H1 (cell line): ENCODE measurements at regions not wholly inside any gene's neighbourhood (a gene's known extent, or its start where the extent isn't known, plus 50 kb on each side); places are given as distances from the start of the nearest gene placed in this dataset.
"Not testable (repeated sequence)": the region's sequence is repeated elsewhere in the genome, so short reads cannot be mapped to it uniquely, and the experiment has no call there.

Experiments used
- CTCF ChIA-PET: fragments of 300-600 bp; sonication (Branson Sonifier 250); formaldehyde crosslinking; loops from one replicate; lab custom pipeline; 2021; ENCODE audit not compliant: partially characterized antibody; lab: Charles Lee
- POLR2A ChIA-PET: fragments of 300-600 bp; sonication (Branson Sonifier 250); formaldehyde crosslinking; loops from one replicate; lab custom pipeline; 2021; ENCODE audit warnings: inconsistent platforms; ENCODE audit not compliant: partially characterized antibody; lab: Charles Lee
- DNase-seq, 2 experiments: peaks; one replicate each; pipeline versions ENCODE4 v3.0.0 to v3.0.0-alpha.2; 2010 to 2022; ENCODE audit warnings: low spot score in 2 of 2, low read depth in 1 of 2, mixed read lengths in 1 of 2
- FAIRE-seq: peaks from 2 replicates; lab custom pipeline; 2011; peaks lifted over from hg19 to GRCh38; lab: Jason Lieb, UNC
- H2AFZ ChIP-seq: 2 replicates; pipeline ENCODE4 v1.8.1; 2012; ENCODE audit warnings: low read length, inconsistent platforms
- H2AK5ac ChIP-seq: 2 replicates; pipeline ENCODE4 v1.6.1; 2013; ENCODE audit warnings: low read depth, low read length
- H2BK120ac ChIP-seq: replicated peaks from 2 replicates; pipeline ENCODE3; 2013; ENCODE audit warnings: low read depth, low read length, inconsistent platforms
- H2BK12ac ChIP-seq: 2 replicates; pipeline ENCODE4 v1.6.1; 2013; ENCODE audit warnings: low read depth, low read length
- H2BK15ac ChIP-seq: 2 replicates; pipeline ENCODE4 v1.6.1; 2013; ENCODE audit warnings: low read length
- H2BK20ac ChIP-seq: 2 replicates; pipeline ENCODE4 v1.6.1; 2013; ENCODE audit warnings: low read length
- H2BK5ac ChIP-seq: 2 replicates; pipeline ENCODE4 v1.6.1; 2013; ENCODE audit warnings: low read depth, low read length
- H3K14ac ChIP-seq: 2 replicates; pipeline ENCODE4 v1.6.1; 2013; ENCODE audit warnings: inconsistent platforms; ENCODE audit not compliant: insufficient read length
- H3K18ac ChIP-seq: 2 replicates; pipeline ENCODE4 v1.6.1; 2013; ENCODE audit warnings: low read length; ENCODE audit errors: extremely low read depth
- H3K23ac ChIP-seq: 2 replicates; pipeline ENCODE4 v1.6.1; 2013; ENCODE audit warnings: inconsistent platforms; ENCODE audit not compliant: insufficient read length
- H3K23me2 ChIP-seq: 2 replicates; pipeline ENCODE4 v1.6.1; 2013; ENCODE audit warnings: low read depth, low read length
- H3K27ac ChIP-seq: 2 replicates; pipeline ENCODE4 v1.6.1; 2011; ENCODE audit warnings: low read depth, low read length, inconsistent platforms
- H3K27me3 ChIP-seq, 4 experiments: replicated peaks in 1 of 4; 1 replicate in 1 of 4; 2 replicates in 3 of 4; pipeline versions ENCODE4 v1.6.1 to v1.8.1; 2011 to 2013; ENCODE audit warnings: low read length in 3 of 4, mild to moderate bottlenecking in 3 of 4, inconsistent platforms in 2 of 4, mixed read lengths in 2 of 4, moderate library complexity in 1 of 4; ENCODE audit not compliant: control insufficient read depth in 3 of 4, insufficient read depth in 3 of 4; ENCODE audit errors: extremely low read depth in 1 of 4
- H3K36me3 ChIP-seq, 4 experiments: 2 replicates each; pipeline versions ENCODE4 v1.6.1 to v1.8.1; 2011 to 2013; ENCODE audit warnings: mild to moderate bottlenecking in 4 of 4, low read length in 3 of 4, moderate library complexity in 2 of 4, control low read depth in 1 of 4, inconsistent platforms in 1 of 4; ENCODE audit not compliant: insufficient read depth in 4 of 4, control insufficient read depth in 2 of 4
- H3K4ac ChIP-seq: replicated peaks from 2 replicates; pipeline ENCODE3; 2013; ENCODE audit warnings: low read length, low read depth, mixed read lengths, inconsistent platforms; ENCODE audit not compliant: insufficient read length
- H3K4me1 ChIP-seq, 4 experiments: replicated peaks in 1 of 4; 1 replicate in 1 of 4; 2 replicates in 3 of 4; pipeline versions ENCODE4 v1.6.1 to v1.8.1; 2011 to 2013; ENCODE audit warnings: low read length in 3 of 4, inconsistent platforms in 2 of 4, mixed read lengths in 1 of 4; ENCODE audit not compliant: insufficient read depth in 4 of 4, control insufficient read depth in 3 of 4
- H3K4me2 ChIP-seq, 2 experiments: 2 replicates each; pipeline versions ENCODE4 v1.6.1 to v1.8.1; 2011 to 2013; ENCODE audit warnings: low read depth in 2 of 2, low read length in 2 of 2, control low read depth in 1 of 2, inconsistent platforms in 1 of 2, mild to moderate bottlenecking in 1 of 2; ENCODE audit not compliant: insufficient read depth in 1 of 2
- H3K4me3 ChIP-seq, 4 experiments: fragments of 200-600, 300-600 bp in 1 of 4; sonication (generic), shearing (Covaris generic), sonication (Bioruptor Twin) in 1 of 4; 2 replicates each; pipeline versions ENCODE4 v1.5.1 to v1.8.1; 2011 to 2016; ENCODE audit warnings: low read length in 4 of 4, low read depth in 3 of 4, control low read depth in 2 of 4, inconsistent platforms in 2 of 4, mild to moderate bottlenecking in 2 of 4, mixed read lengths in 1 of 4, moderate library complexity in 1 of 4; ENCODE audit not compliant: insufficient read depth in 2 of 4; ENCODE audit errors: extremely low read depth in 1 of 4
- H3K56ac ChIP-seq: replicated peaks from 2 replicates; pipeline ENCODE3; 2013; ENCODE audit warnings: low read depth, mild to moderate bottlenecking, mixed read lengths, low read length, inconsistent platforms; ENCODE audit not compliant: insufficient read length
- H3K79me1 ChIP-seq: 2 replicates; pipeline ENCODE4 v1.6.1; 2013; ENCODE audit warnings: low read depth, low read length, control low read depth
- H3K79me2 ChIP-seq, 2 experiments: 2 replicates each; pipeline versions ENCODE4 v1.6.1 to v1.8.1; 2012 to 2013; ENCODE audit warnings: low read length in 2 of 2, mild to moderate bottlenecking in 2 of 2, inconsistent platforms in 1 of 2; ENCODE audit not compliant: insufficient read depth in 2 of 2, control insufficient read depth in 1 of 2
- H3K9ac ChIP-seq, 4 experiments: replicated peaks in 1 of 4; 1 replicate in 1 of 4; 2 replicates in 3 of 4; pipeline versions ENCODE4 v1.6.1 to v1.8.1; 2011 to 2013; ENCODE audit warnings: low read depth in 3 of 4, low read length in 3 of 4, control low read depth in 2 of 4, mild to moderate bottlenecking in 2 of 4, moderate library complexity in 2 of 4, inconsistent platforms in 1 of 4; ENCODE audit errors: extremely low read depth in 1 of 4
- H3K9me3 ChIP-seq, 2 experiments: 2 replicates each; pipeline versions ENCODE4 v1.6.1 to v1.8.1; 2012 to 2013; ENCODE audit warnings: mild to moderate bottlenecking in 2 of 2, moderate library complexity in 2 of 2, control low read depth in 1 of 2, inconsistent platforms in 1 of 2, low read depth in 1 of 2, low read length in 1 of 2, mixed read lengths in 1 of 2; ENCODE audit not compliant: insufficient read depth in 2 of 2
- H4K20me1 ChIP-seq, 2 experiments: replicated peaks in 1 of 2; 2 replicates each; pipeline versions ENCODE3 to v1.8.1; 2011 to 2013; ENCODE audit warnings: inconsistent platforms in 2 of 2, low read length in 2 of 2, mild to moderate bottlenecking in 1 of 2; ENCODE audit not compliant: insufficient read depth in 2 of 2, control insufficient read depth in 1 of 2
- H4K5ac ChIP-seq: 2 replicates; pipeline ENCODE4 v1.6.1; 2013; ENCODE audit warnings: low read length, low read depth, mixed read lengths, inconsistent platforms; ENCODE audit not compliant: insufficient read length
- H4K8ac ChIP-seq: 2 replicates; pipeline ENCODE4 v1.8.0; 2013; ENCODE audit warnings: mild to moderate bottlenecking, moderate library complexity, low read length, inconsistent platforms; ENCODE audit not compliant: insufficient read depth; ENCODE audit errors: extremely low read depth
- H4K91ac ChIP-seq: replicated peaks from 2 replicates; pipeline ENCODE3; 2013; ENCODE audit warnings: low read length, mixed read lengths, inconsistent platforms; ENCODE audit not compliant: insufficient read length
- RNF2 ChIP-seq: fragments of 200-900, 300-1000 bp; sonication (generic); IDR thresholded peaks from 2 replicates; pipeline ENCODE4 v1.7.1; 2016; ENCODE audit warnings: borderline replicate concordance, low read depth, mild to moderate bottlenecking, antibody characterized with exemption, low read length; ENCODE audit not compliant: poor library complexity, severe bottlenecking; ENCODE audit errors: missing control alignments
- WGBS, 2 experiments: shearing (Covaris generic) in 1 of 2; methylation state at CpG; one replicate each; pipeline versions ENCODE4 v1.1.6 to v1.1.7; 2013 to 2015; ENCODE audit warnings: low lambda C conversion rate in 2 of 2, mixed read lengths in 2 of 2, inconsistent platforms in 1 of 2, low coverage in 1 of 2, missing lambda C conversion rate in 1 of 2; ENCODE audit not compliant: insufficient replicate concordance in 2 of 2, insufficient coverage in 1 of 2, insufficient read length in 1 of 2; ENCODE audit errors: extremely low coverage in 1 of 2, missing lambda C conversion rate in 1 of 2; 5-methylcytosine and 5-hydroxymethylcytosine counted together

GRCh38 chr11:12606597-12606996, 67.6 kb upstream of the TEAD1 start:
- ChIA-PET CTCF (no interaction called here), POLR2A (no interaction called here)
- Histone ChIP-seq H4K20me1 (no peaks in the 10 kb centered on the region), H3K14ac (no peak overlapping the region), H4K8ac (no peak overlapping the region), H4K5ac (no peak overlapping the region), H3K4me2 (no peak overlapping the region), H3K23ac (no peak overlapping the region), H2BK12ac (no peak overlapping the region), H3K4ac (no peak overlapping the region), H3K9ac (no peak overlapping the region), H2BK120ac (no peak overlapping the region), H3K79me2 (no peaks in the 10 kb centered on the region), H3K79me1 (no peaks in the 10 kb centered on the region), H3K9me3 (no peaks in the 10 kb centered on the region), H2BK15ac (no peak overlapping the region), H3K36me3 (no peaks in the 10 kb centered on the region), H2BK5ac (no peak overlapping the region), H3K4me3 (no peak overlapping the region), H3K56ac (no peak overlapping the region), H2AK5ac (no peak overlapping the region), H3K27me3 (no peaks in the 10 kb centered on the region), H4K91ac (no peak overlapping the region), H3K4me1 (no peaks in the 10 kb centered on the region), H2AFZ (no peak overlapping the region), H2BK20ac (no peak overlapping the region), H3K23me2 (no peaks in the 10 kb centered on the region), H3K27ac (no peak overlapping the region), H3K18ac (no peak overlapping the region)
- FAIRE-seq, result no peak
- no peak for DNase-seq
- no peak for TF ChIP-seq RNF2
- WGBS, 2 experiments, result 85% methylated on average over 2 of the region's 2 CpGs; no CpG with 5 or more reads in 1 of the 2 experiments

- 80% methylated on average over 5 of the region's 5 CpGs; no CpG with 5 or more reads in 1 of the 2 experiments for WGBS, 2 experiments
- not testable (repeated sequence) for FAIRE-seq
Measured at GRCh38 chr11:12608678-12609077, 65.5 kb upstream of the TEAD1 start.

More at GRCh38 chr11:12608678-12609077, 65.5 kb upstream of the TEAD1 start:
- H2BK12ac ChIP-seq, H3K4me2 ChIP-seq, H3K4me1 ChIP-seq, H4K5ac ChIP-seq, H3K9ac ChIP-seq, H3K4ac ChIP-seq, POLR2A ChIA-PET, H3K23ac ChIP-seq, H3K23me2 ChIP-seq, H3K4me3 ChIP-seq, H2BK20ac ChIP-seq, H4K20me1 ChIP-seq, H3K14ac ChIP-seq, H2BK120ac ChIP-seq, DNase-seq, H4K91ac ChIP-seq, H2BK15ac ChIP-seq, H3K56ac ChIP-seq, H2BK5ac ChIP-seq, H2AFZ ChIP-seq, H4K8ac ChIP-seq, H3K36me3 ChIP-seq, H3K27ac ChIP-seq, H3K27me3 ChIP-seq, H3K79me2 ChIP-seq, H3K79me1 ChIP-seq, H3K9me3 ChIP-seq, H3K18ac ChIP-seq, H2AK5ac ChIP-seq: not testable (repeated sequence)
- CTCF ChIA-PET, result interaction anchor here (0.6 to 1.1 kb wide), 3 partner anchors 9 to 324 kb away, joined by 3 to 4 read pairs (median 3); no protein-coding TSS in a partner anchor
